Nucleus accumbens (tissue), 56 donors: ENCODE measurements at regions not wholly inside any gene's neighbourhood (a gene's known extent, or its start where the extent isn't known, plus 50 kb on each side); places are given as distances from the start of the nearest gene placed in this dataset.

Experiments
- DNase-seq, 56 donors: peaks; one replicate each; lab custom pipeline; 2025; lab: John Stamatoyannopoulos, UW

DNA sequence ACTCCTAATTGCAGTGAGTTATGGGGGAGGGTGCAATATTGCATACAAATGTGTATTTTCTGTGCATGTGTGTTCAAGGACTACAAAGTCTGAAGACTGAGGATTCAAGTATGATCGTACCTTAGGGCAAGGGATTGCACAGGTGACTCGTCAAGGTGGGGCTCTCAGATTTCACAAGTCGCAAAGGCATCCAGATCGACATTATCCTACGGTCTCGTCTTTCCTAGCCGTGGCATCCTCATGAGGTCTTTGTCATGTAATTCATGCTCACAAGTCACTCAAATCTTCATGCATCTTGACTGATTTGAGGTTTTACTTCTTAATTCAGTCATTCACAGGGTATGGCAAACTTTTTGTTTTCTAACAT is 191.4 kb upstream of the HES1 start:
- no peak for DNase-seq

DNA sequence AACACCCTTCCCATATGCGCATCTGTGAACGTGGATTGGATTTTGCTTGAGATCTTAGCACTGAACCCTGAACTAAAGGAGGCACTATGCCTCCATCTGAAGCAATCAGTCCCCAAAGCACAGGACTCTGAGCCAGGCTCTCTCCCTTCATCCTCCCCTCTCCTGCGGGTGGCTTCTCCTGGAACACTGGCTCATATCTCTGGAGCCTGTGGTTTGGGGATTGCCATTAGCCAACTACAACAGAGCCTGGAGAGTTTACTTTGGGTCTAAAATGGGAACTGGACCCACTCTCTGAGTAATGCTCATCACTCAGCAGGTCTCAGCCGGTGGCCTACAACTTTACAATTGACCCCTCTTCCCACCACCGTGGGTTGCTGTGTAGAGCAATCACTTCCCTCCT is 190.8 kb upstream of the HES1 start:
- DNase-seq = no peak

GRCh38 chr3:193946945-193947344 is 189.0 kb upstream of the HES1 start:
- DNase-seq = no peak

- no peak for DNase-seq
These were observed 188.4 kb upstream of the HES1 start for GRCh38 chr3:193947596-193947995.

- no peak for DNase-seq
These were observed 187.5 kb upstream of the HES1 start for GRCh38 chr3:193948459-193948858.

GRCh38 chr3:193951859-193952258 is 184.1 kb upstream of the HES1 start:
- no peak for DNase-seq

DNA sequence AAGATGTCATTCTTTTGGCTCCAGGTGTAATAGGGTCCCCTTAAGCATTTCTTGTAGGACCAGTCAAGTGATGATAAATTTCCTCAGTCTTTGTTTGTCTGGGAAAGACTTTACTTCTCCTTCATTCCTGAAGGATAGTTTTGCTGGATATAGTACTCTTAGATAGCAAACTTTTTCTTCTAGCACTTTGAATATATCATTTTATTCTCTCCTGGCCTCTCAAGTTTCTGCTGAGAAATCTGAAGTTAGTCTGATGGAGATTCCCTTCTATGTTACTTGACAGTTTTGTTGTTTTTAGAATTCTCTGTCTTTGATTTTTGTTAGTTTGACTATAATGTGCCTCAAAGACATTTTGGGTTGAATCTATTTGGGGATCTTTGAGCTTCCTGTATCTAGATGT is 181.2 kb upstream of the HES1 start:
- no peak for DNase-seq

DNA sequence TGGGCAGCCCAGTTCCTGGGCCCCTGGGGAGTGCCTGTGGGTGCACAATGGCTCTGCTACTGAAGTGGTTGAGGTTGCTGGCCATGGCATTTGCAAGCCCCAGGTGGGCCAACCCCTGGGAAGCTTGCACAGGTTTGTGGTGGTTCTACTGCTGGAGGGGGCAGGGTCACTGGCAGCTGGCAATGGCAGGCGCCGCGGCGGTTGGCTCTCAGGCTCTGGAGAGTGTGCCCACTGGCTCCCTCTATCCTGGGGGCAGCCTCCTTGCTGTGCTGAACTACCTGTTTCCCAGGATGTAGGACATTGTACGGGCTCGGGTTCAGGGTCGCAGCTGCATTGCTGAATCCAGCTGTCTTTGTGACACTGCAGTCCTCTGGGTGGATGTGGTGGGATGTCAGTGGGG is 180.2 kb upstream of the HES1 start:
- no peak for DNase-seq

DNA sequence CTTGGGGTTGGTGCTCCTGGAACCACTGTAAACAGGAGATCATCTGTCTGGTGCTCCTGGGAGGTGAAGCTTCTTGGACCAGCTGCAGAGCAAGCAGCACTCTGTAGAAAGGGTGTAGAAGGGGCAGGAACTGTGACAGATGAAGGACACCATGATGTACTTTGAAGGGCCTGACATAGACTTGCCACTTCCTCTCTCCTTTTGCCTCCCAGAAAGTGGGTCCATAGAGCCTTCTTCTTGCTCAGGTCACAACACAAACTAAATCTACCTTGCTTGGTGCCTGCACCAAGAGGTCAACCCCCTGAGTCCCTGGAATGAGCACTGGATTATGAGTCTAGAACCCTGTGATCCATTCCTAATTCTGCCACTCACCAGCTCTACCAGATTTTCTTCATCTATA is 176.1 kb upstream of the HES1 start:
- no peak for DNase-seq

DNA sequence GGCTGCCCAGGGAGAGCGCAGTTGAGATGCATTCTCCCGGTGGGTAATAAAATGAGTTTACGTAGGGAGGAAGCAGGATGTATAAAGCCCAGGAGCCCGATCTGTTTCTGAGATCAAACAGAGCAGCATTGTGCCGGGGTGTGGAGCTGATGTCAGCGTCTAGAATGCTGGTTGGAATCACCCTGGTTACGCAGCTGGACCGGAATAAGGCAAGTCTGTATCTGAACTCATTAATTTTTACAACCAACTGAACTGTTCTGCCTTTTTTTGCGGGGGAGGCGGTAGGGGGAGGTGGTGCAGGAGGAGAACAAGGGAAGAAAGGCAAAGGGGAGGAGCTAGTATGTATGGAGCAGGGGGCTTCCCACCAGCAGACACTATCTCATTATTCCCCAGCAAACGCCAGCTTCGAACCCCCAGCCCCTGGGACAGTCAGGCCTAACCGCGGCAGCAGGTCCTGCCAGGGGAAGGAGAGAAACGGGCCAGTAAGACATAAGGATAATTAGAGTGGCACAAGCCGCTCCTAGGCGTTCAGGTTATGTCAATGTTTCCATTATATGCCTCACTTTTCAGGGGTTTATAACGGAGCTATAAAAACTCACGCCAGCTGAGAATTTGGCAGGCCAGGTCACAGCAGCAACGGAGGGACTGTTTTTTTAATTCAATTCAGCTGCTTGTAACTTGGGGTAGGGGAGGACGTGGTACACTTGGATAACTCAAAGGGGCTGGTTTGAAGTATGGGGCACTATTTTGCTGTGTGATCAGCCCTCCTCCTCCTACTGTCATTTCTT is 175.3 kb upstream of the HES1 start:
- peak in 37 of 56 donors; percentile 7 to 61 (median 31) for DNase-seq

- DNase-seq = no peak
These were observed 172.8 kb upstream of the HES1 start for GRCh38 chr3:193962986-193963685.

DNA sequence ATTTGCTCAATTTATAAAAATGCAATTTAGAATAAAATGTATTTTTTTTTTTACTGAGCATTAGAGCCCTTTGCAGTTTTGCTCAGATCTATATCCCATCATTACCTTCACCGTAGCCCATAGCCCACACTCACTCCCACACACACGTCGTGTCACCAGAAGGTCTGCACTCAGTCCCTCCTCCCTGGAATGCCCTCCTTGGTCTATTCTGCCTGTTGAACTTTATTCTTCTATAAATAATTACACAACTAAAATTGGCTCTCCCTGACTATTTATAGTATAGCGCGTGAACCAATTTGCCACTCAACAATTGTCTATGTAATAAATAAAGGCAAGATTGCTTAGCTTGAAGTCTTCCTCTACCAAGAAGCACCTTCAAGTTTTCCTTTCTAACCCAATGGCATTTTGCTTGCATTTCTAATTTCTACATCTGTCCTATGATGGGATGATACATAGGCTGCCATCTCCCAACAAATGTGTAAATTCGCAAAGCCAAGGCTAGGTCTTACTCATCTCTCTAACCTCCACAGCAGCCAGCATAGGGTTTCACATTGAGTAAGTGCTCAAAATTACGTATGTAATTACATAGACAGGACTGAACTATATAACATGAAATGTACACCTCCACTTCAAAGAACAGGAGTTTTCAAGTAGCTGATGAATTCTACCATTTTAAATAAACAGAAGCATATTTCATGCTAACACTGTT is 172.0 kb upstream of the HES1 start:
- no peak for DNase-seq

GRCh38 chr3:193964517-193964880 is 171.4 kb upstream of the HES1 start:
- DNase-seq = no peak

GRCh38 chr3:193968380-193968974 is 167.5 kb upstream of the HES1 start:
- no peak for DNase-seq

GRCh38 chr3:193970131-193970772 is 165.7 kb upstream of the HES1 start:
- peak in 3 of 56 donors; percentile 2 to 39 (median 6) for DNase-seq

DNA sequence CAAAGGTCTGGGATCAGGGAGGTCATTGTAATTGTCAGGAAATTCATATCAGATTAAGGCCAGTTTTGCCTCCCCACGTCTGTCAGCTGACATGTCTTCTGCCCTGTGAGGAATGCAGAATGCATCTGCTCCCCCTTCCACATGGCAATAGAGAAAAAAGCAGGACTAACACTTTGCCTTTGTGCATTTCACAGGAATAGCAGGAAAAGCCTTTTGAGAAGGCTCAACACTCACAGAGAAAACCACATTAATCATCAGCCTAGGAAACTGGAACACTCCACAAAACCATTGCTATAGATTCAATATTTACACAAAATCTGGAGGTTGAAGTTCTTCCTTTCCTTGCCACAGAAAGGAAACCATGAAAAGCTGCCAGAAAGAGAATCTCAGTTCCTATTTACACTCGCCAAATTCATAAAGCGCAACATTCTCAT is 165.2 kb upstream of the HES1 start:
- DNase-seq = no peak

GRCh38 chr3:193971261-193971751 is 164.6 kb upstream of the HES1 start:
- DNase-seq = no peak

DNA sequence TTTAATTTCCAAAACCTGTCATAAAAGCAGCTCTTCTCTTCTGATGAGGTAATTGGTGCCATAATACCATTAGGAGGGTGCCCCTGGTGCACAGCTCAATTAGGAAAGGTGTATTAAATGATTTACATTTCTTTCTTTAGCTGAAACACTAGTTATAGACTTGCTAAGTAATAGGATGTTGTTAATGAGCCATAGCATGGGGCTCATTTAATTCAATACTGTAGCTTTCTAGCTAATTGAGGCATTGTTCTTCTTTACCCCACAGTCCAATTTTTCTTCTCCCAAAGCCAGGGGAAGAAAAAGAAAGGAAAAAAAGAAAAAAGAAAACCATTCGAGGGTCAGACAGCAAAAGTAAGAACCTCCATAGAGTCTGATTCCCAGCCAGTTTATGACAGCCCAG is 164.0 kb upstream of the HES1 start:
- DNase-seq = no peak

DNA sequence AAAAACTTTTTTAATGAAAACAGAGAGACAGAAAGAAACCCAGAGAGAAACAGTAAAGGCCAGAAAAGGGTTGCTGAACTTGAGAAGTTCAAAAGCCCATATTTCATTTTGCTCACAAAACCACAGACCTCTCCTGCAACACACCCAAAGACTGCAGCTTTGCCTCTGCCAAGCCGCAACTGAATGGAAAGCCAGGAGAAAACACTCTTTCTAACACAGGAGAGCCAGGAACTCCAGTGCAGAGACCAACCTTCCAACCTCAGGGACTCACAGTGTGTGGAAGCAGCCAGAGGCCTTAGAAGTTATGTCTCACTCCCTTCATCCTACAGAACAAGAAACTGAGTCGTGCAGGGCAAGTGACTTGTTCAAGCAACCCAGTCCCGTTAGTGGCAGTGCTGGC is 163.1 kb upstream of the HES1 start:
- no peak for DNase-seq

- no peak for DNase-seq
These were observed 161.7 kb upstream of the HES1 start for GRCh38 chr3:193974191-193974652.
